Ishikawa (cell line): ENCODE measurements at regions not wholly inside any gene's neighbourhood (a gene's known extent, or its start where the extent isn't known, plus 50 kb on each side); places are given as distances from the start of the nearest gene placed in this dataset.

Source experiments
- CEBPB ChIP-seq: IDR thresholded peaks from 2 replicates; pipeline ENCODE4 v1.6.1; 2012
- CREB1 ChIP-seq: IDR thresholded peaks from 2 replicates; pipeline ENCODE4 v1.6.1; 2012; ENCODE audit warnings: low read depth
- EGR1 ChIP-seq: IDR thresholded peaks from 2 replicates; pipeline ENCODE4 v1.6.1; 2012
- EP300 ChIP-seq: IDR thresholded peaks from 2 replicates; pipeline ENCODE4 v1.6.1; 2012; ENCODE audit warnings: borderline replicate concordance
- FOXM1 ChIP-seq: IDR thresholded peaks from 2 replicates; pipeline ENCODE4 v1.6.1; 2012; ENCODE audit warnings: low read depth, borderline replicate concordance
- NFIC ChIP-seq: IDR thresholded peaks from 2 replicates; pipeline ENCODE4 v1.6.1; 2012
- RAD21 ChIP-seq: IDR thresholded peaks from 2 replicates; pipeline ENCODE4 v1.6.1; 2012; ENCODE audit warnings: low read depth
- REST ChIP-seq: IDR thresholded peaks from 2 replicates; pipeline ENCODE4 v1.6.1; 2012; ENCODE audit warnings: low read depth, mild to moderate bottlenecking
- TAF1 ChIP-seq: IDR thresholded peaks from 2 replicates; pipeline ENCODE4 v1.6.1; 2012; ENCODE audit warnings: low read depth, mild to moderate bottlenecking
- TCF12 ChIP-seq: IDR thresholded peaks from 2 replicates; pipeline ENCODE4 v1.6.1; 2012; ENCODE audit warnings: low read depth
- TEAD4 ChIP-seq: IDR thresholded peaks from 2 replicates; pipeline ENCODE4 v1.6.1; 2012
- USF1 ChIP-seq: IDR thresholded peaks from 2 replicates; pipeline ENCODE4 v1.6.1; 2012
- YY1 ChIP-seq: IDR thresholded peaks from 2 replicates; pipeline ENCODE4 v1.6.1; 2012; ENCODE audit warnings: low read depth
- ZBTB7A ChIP-seq: IDR thresholded peaks from 2 replicates; pipeline ENCODE4 v1.6.1; 2012; ENCODE audit warnings: low read depth
- TF ChIP-seq, protein P1 (sequence below): IDR thresholded peaks from 2 replicates; pipeline ENCODE4 v1.6.1; 2012

- no peak for TF ChIP-seq ZBTB7A
- TF ChIP-seq REST: no peak
- TF ChIP-seq, protein P1, sequence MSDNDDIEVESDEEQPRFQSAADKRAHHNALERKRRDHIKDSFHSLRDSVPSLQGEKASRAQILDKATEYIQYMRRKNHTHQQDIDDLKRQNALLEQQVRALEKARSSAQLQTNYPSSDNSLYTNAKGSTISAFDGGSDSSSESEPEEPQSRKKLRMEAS: no peak
- TF ChIP-seq YY1: no peak
- TF ChIP-seq CEBPB: no peak
- TF ChIP-seq USF1: no peak
- TF ChIP-seq CREB1: no peak
- no peak for TF ChIP-seq EGR1
- no peak for TF ChIP-seq NFIC
- no peak for TF ChIP-seq TAF1
- TF ChIP-seq TEAD4: no peak
- TF ChIP-seq FOXM1: no peak
- no peak for TF ChIP-seq RAD21
These were observed 116.4 kb upstream of the TCERG1L start for GRCh38 chr10:131427901-131428300.

- TF ChIP-seq YY1 (no peak), CEBPB (no peak), EGR1 (no peak), RAD21 (no peak), ZBTB7A (no peak), EP300 (no peak), NFIC (no peak), CREB1 (no peak), FOXM1 (no peak), USF1 (no peak), REST (no peak), TCF12 (no peak), TEAD4 (no peak), TAF1 (no peak)
- TF ChIP-seq, protein P1: no peak
These were observed 117.6 kb upstream of the TCERG1L start for GRCh38 chr10:131429141-131429540.

GRCh38 chr10:131429942-131430341 is 118.4 kb upstream of the TCERG1L start:
- TF ChIP-seq YY1 (no peak), TEAD4 (no peak), NFIC (no peak), TAF1 (no peak)

DNA sequence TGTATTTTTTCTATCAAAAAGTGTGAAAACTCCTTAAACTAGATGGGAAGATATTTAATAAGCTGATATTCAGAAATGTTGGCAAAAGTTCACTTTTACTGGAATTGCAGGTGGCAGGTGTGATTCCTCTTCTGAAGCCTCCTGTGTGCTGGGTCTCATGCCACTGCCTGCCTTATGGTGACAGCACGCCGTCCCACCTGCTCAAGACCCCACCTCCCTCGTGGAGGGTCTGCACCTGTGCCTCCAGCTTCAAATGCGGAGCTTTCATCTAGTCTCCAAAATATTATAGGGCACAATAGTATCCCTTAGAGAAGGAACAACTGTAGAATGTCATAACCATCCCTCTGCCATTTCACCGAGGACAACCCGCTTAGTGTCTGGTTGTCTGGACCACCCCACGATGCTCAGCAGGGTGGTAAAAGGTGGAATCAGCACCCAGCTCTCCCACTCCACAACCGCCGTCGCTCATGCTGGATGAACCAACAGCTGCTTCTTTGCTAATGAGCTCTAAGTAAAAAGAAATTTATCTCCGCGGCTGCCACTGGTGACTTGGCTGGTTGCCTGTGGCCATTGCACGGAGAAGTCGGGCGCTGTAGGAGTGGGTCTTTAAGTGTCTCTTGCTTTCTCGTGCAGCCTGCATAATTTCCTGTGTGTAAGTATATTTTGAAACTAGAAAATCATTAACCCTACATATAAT is 119.3 kb upstream of the TCERG1L start:
- TF ChIP-seq TEAD4 (no peak), EP300 (no peak), CEBPB (no peak), TCF12 (no peak), FOXM1 (no peak), NFIC (no peak), USF1 (no peak), RAD21 (no peak), ZBTB7A (no peak), EGR1 (no peak), CREB1 (no peak), REST (no peak), TAF1 (no peak), YY1 (no peak)
- TF ChIP-seq, protein P1: no peak
